ENCODE measurements at regions not wholly inside any gene's neighbourhood (a gene's known extent, or its start where the extent isn't known, plus 50 kb on each side); places are given as distances from the start of the nearest gene placed in this dataset.

DNA sequence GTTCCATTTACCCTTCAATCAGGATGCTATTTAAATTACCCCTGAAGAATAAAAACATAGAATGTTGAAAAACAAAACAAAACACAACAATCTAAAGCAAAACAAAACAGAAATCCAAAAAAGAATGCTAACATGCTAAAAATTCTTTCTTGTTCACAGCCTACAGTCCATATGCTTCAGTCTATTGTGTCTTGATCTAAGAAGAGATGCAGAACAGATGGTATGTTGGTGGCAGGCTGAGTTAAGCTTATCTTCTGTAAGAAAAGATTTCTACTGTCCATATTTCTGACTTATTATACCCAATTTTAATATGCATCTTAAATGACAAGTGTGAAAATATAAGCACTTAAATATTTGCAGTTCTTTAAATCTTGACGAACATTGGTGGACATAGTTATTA is 356.1 kb upstream of the SLITRK1 start:
- DNase-seq, result no peak
- Mint-ChIP-seq H3K4me1 (ENCODE audit: low read depth) (no peaks in the 10 kb centered on the region), H3K4me3 (no peak overlapping the region), H3K36me3 (ENCODE audit: insufficient read depth) (no peaks in the 10 kb centered on the region), H3K27me3 (ENCODE audit: low read depth) (no peaks in the 10 kb centered on the region), H3K9me3 (peaks cover 4% of the 10 kb centered on the region)
- ATAC-seq, result no peak

DNA sequence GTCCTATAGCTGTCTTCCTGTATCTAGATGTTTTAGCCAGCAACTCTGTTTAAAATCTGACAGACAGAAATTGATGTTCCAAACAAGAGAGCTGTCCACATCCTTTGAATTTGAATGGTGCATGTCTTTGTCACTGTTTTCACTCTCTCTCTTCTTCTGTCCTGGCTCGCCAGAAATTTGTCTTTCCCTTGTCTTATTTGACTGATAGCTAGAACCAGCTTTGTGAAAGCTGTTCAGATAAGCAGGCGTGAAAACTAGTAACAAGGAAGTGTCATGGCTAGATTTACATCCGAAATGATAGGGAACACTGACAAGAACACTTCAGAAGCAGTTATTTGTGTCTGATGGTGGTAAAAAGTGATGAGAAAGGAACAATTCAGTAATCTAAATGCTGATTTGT is 354.9 kb upstream of the SLITRK1 start:
- ATAC-seq, result no peak
- no peaks in the 10 kb centered on the region for H3K36me3 Mint-ChIP-seq (ENCODE audit: insufficient read depth)
- no peak for DNase-seq
- no peaks in the 10 kb centered on the region for H3K4me1 Mint-ChIP-seq (ENCODE audit: low read depth)
- peaks cover under 1% of the 10 kb centered on the region for H3K27me3 Mint-ChIP-seq (ENCODE audit: low read depth)
- peaks cover 4% of the 10 kb centered on the region for H3K9me3 Mint-ChIP-seq
- H3K4me3 Mint-ChIP-seq, result no peak overlapping the region

GRCh38 chr13:84234416-84234815 is 352.1 kb upstream of the SLITRK1 start:
- no peaks in the 10 kb centered on the region for H3K36me3 Mint-ChIP-seq (ENCODE audit: insufficient read depth)
- no peak for DNase-seq
- H3K4me3 Mint-ChIP-seq, result no peak overlapping the region
- peaks cover 2% of the 10 kb centered on the region for H3K27me3 Mint-ChIP-seq (ENCODE audit: low read depth)
- ATAC-seq, result no peak
- no peaks in the 10 kb centered on the region for H3K4me1 Mint-ChIP-seq (ENCODE audit: low read depth)
- no peaks in the 10 kb centered on the region for H3K9me3 Mint-ChIP-seq

GRCh38 chr13:84230568-84230967 is 348.3 kb upstream of the SLITRK1 start:
- Mint-ChIP-seq H3K36me3 (ENCODE audit: insufficient read depth) (no peaks in the 10 kb centered on the region), H3K9me3 (no peaks in the 10 kb centered on the region), H3K4me3 (no peak overlapping the region), H3K27me3 (ENCODE audit: low read depth) (peaks cover 2% of the 10 kb centered on the region), H3K4me1 (ENCODE audit: low read depth) (no peaks in the 10 kb centered on the region)
- no peak for ATAC-seq
- DNase-seq, result no peak

DNA sequence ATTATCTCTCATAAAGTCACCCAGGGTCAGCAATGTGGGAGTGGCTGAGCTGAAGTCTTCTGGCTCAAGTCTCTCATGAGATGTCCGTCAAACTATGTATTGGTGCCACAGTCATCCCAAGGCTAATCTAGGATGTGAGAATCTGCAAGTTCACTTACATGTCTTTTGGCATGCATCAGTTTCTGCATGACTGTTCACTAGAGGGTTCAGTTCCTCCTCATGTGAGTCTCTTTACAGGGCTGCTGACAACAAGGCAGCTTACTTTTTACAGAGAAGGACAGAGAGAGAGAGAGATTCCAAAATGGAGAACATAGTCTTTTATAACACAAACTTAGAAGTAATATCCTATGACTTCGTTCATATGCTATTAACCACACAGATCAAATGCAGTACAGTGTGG is 328.8 kb upstream of the SLITRK1 start:
- no peak for DNase-seq
- Mint-ChIP-seq H3K4me3 (no peak overlapping the region), H3K9me3 (no peaks in the 10 kb centered on the region), H3K4me1 (ENCODE audit: low read depth) (no peaks in the 10 kb centered on the region), H3K27me3 (ENCODE audit: low read depth) (no peaks in the 10 kb centered on the region), H3K36me3 (ENCODE audit: insufficient read depth) (no peaks in the 10 kb centered on the region)
- no peak for ATAC-seq

DNA sequence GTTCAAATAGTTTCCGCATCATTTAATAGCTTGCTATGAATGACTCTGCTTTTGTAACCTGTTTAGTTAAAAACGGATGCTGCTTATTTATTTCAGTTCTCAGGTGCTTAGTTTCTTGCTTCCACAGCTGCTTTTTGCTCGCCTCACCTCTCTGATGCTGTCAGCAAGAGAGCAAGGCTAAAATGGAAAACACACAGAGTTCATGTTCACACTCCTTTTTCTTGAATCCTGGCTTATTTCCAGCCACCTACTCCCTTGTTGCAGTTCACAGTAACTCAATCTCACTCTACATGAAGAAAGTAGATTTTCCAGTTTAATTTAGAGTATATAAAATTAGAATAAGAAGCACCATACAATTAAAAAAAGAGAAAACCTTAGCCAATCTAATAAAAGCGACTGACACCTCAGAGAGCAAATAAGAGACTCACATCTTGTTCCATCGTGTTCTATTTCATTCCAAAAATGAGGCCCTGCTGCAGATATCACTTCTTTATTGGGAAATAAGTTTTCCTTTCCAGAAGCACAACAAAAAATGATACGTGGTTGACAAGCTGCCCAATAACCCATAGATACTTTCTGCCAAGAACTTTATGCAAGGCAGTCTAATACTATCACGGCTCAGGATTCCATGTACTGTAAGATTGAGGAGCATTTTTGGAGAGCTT is 326.1 kb upstream of the SLITRK1 start:
- DNase-seq (no peak), ATAC-seq (no peak)
- H3K4me1 Mint-ChIP-seq (ENCODE audit: low read depth), result no peaks in the 10 kb centered on the region
- no peaks in the 10 kb centered on the region for H3K36me3 Mint-ChIP-seq (ENCODE audit: insufficient read depth)
- H3K4me3 Mint-ChIP-seq, result no peak overlapping the region
- H3K9me3 Mint-ChIP-seq, result no peaks in the 10 kb centered on the region
- H3K27me3 Mint-ChIP-seq (ENCODE audit: low read depth), result no peaks in the 10 kb centered on the region

GRCh38 chr13:84207509-84207908 is 325.2 kb upstream of the SLITRK1 start:
- Mint-ChIP-seq H3K4me1 (ENCODE audit: low read depth) (no peaks in the 10 kb centered on the region), H3K36me3 (ENCODE audit: insufficient read depth) (no peaks in the 10 kb centered on the region), H3K9me3 (no peaks in the 10 kb centered on the region), H3K27me3 (ENCODE audit: low read depth) (no peaks in the 10 kb centered on the region), H3K4me3 (no peak overlapping the region)
- ATAC-seq (no peak), DNase-seq (no peak)

- DNase-seq (no peak), ATAC-seq (peak in 1 of 2 donors; percentile 28)
- Mint-ChIP-seq H3K4me1 (ENCODE audit: low read depth) (no peaks in the 10 kb centered on the region), H3K27me3 (ENCODE audit: low read depth) (no peaks in the 10 kb centered on the region), H3K9me3 (peaks cover 7% of the 10 kb centered on the region), H3K4me3 (no peak overlapping the region), H3K36me3 (ENCODE audit: insufficient read depth) (no peaks in the 10 kb centered on the region)
Observed at GRCh38 chr13:84200971-84201370, 318.7 kb upstream of the SLITRK1 start.

DNA sequence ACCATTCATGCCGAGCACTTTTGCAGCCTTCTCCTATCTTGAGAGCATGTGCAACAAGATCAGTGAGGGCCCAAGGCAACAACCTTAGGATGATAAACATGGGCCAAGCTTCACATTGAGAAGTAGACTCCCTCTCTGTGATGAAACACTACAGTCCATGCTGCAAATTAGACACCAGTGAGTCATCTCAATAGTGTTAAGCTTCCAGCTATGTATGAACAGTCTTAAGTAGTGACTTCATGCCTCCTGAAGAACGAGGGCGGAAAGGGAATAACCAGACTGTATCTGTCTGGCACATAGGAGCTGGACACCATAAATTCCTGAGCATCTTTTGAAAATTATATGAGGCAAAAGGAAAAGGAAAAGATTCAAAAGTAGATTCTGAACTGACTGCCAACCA is 309.9 kb upstream of the SLITRK1 start:
- Mint-ChIP-seq H3K36me3 (ENCODE audit: insufficient read depth) (no peaks in the 10 kb centered on the region), H3K27me3 (ENCODE audit: low read depth) (no peaks in the 10 kb centered on the region), H3K9me3 (peaks cover 7% of the 10 kb centered on the region), H3K4me1 (ENCODE audit: low read depth) (no peaks in the 10 kb centered on the region), H3K4me3 (no peak overlapping the region)
- no peak for ATAC-seq
- no peak for DNase-seq

DNA sequence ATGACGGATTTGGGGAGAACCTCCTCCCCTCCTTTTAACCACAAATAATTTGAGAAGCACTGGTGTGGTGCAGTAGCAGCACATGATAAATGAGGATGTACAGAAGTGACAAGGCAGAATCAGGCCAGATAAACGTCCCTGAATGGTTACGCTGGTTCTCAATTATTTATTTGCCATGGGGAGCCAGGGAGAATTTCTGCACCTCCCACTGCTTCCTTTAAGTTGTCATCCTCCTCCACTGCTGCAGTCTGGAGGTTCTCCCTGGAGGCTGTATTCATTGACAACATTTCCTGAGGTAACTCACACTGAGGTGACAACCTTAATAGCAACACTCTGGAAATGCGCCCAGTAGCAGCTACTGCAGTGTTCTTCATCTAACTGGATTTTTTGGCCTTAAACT is 308.9 kb upstream of the SLITRK1 start:
- no peak overlapping the region for H3K4me3 Mint-ChIP-seq

GRCh38 chr13:84187626-84188025 is 305.4 kb upstream of the SLITRK1 start:
- H3K4me3 Mint-ChIP-seq, result no peak overlapping the region
- peaks cover 5% of the 10 kb centered on the region for H3K9me3 Mint-ChIP-seq
- no peaks in the 10 kb centered on the region for H3K4me1 Mint-ChIP-seq (ENCODE audit: low read depth)
- no peak for ATAC-seq
- no peaks in the 10 kb centered on the region for H3K27me3 Mint-ChIP-seq (ENCODE audit: low read depth)
- DNase-seq, result no peak
- no peaks in the 10 kb centered on the region for H3K36me3 Mint-ChIP-seq (ENCODE audit: insufficient read depth)

More for the DNA sequence above, 308.9 kb upstream of the SLITRK1 start:
- H3K36me3 Mint-ChIP-seq (ENCODE audit: insufficient read depth), result no peaks in the 10 kb centered on the region
- no peaks in the 10 kb centered on the region for H3K4me1 Mint-ChIP-seq (ENCODE audit: low read depth)
- H3K27me3 Mint-ChIP-seq (ENCODE audit: low read depth), result no peaks in the 10 kb centered on the region
- no peak for ATAC-seq
- peaks cover 5% of the 10 kb centered on the region for H3K9me3 Mint-ChIP-seq
- DNase-seq, result no peak

GRCh38 chr13:84139561-84140158 is 257.4 kb upstream of the SLITRK1 start:
- Mint-ChIP-seq H3K4me1 (ENCODE audit: low read depth) (peaks cover 20% of the 10 kb centered on the region), H3K36me3 (ENCODE audit: insufficient read depth) (no peaks in the 10 kb centered on the region), H3K27me3 (ENCODE audit: low read depth) (no peaks in the 10 kb centered on the region), H3K9me3 (no peaks in the 10 kb centered on the region), H3K4me3 (no peak overlapping the region)
- ATAC-seq (no peak), DNase-seq (no peak)

DNA sequence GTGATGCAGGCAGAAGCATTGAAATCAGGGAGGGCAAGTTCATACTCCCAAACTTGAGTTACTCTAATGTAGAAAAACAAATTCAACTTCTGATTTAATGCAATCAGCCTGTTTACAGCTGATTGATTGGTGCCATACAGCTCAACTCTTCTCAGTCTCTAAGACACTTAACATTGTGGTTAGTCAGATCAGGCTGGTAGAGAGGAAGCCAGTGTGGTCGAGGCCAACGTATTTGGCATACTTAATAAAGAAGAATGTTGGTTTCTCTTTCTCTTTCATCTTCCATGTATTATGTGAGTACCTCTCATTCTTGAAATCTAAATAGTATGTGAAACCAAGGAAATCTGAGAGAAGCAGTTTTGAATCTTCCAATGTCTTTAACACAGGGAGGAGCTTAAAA is 255.0 kb upstream of the SLITRK1 start:
- H3K27me3 Mint-ChIP-seq (ENCODE audit: low read depth), result no peaks in the 10 kb centered on the region
- ATAC-seq (peak; percentile 97), DNase-seq (peak; percentile 23)
- peak overlapping the region; percentile 5 for H3K4me3 Mint-ChIP-seq
- H3K9me3 Mint-ChIP-seq, result no peaks in the 10 kb centered on the region
- no peaks in the 10 kb centered on the region for H3K36me3 Mint-ChIP-seq (ENCODE audit: insufficient read depth)
- peaks cover 20% of the 10 kb centered on the region for H3K4me1 Mint-ChIP-seq (ENCODE audit: low read depth)

DNA sequence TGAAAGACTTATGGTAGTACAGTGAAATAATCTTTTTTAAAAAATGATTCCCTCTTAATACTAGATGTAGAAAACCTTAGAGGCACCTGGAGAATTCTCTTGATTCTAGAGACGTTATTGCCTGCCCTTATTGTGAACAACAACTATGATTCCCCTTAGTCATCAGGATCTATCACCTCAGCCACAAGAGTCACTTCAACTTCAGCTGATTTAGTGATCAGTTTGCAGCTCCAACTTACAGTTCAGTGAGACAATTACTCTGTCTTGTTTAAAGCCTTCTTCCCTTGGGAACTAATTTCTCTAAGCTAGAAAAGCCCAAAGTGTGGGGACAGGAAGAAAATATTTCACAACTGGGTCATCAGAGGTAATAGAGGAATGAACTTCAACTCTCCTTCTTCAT is 254.3 kb upstream of the SLITRK1 start:
- DNase-seq, result no peak
- Mint-ChIP-seq H3K4me1 (ENCODE audit: low read depth) (peaks cover 20% of the 10 kb centered on the region), H3K4me3 (no peak overlapping the region), H3K27me3 (ENCODE audit: low read depth) (no peaks in the 10 kb centered on the region), H3K36me3 (ENCODE audit: insufficient read depth) (no peaks in the 10 kb centered on the region), H3K9me3 (no peaks in the 10 kb centered on the region)
- ATAC-seq, result peak; percentile 59 to 61

DNA sequence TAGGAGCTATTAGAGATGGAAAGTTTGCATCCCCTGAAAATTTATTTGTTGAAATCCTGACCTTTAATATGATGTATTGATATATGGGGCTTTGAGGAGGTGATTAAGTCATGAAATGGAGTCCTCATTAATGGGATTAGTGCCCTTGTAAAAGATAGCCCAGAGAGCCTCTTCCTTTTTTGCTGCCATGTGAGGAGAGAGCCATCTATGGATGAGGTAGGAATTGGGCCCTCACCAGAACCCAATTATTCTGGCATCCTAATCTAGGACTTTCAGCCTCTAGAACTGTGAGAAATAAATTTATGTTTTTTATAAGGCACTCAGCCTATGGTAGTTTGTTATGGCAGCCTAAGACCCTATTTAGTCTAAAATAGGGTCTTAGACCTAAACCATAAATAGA is 250.2 kb upstream of the SLITRK1 start:
- ATAC-seq (no peak), DNase-seq (no peak)
- H3K27me3 Mint-ChIP-seq (ENCODE audit: low read depth), result no peaks in the 10 kb centered on the region

More for the DNA sequence above, 250.2 kb upstream of the SLITRK1 start:
- H3K4me3 Mint-ChIP-seq, result no peak overlapping the region
- no peaks in the 10 kb centered on the region for H3K9me3 Mint-ChIP-seq
- H3K4me1 Mint-ChIP-seq (ENCODE audit: low read depth), result peaks cover 15% of the 10 kb centered on the region
- H3K36me3 Mint-ChIP-seq (ENCODE audit: insufficient read depth), result no peaks in the 10 kb centered on the region

Measured in activated T-cell treated with anti-CD3 and anti-CD28 coated beads, Interleukin-2, amount 50 U/mL, for 4 hours (primary cell).